GM18870 (cell line): ENCODE measurements at regions not wholly inside any gene's neighbourhood (a gene's known extent, or its start where the extent isn't known, plus 50 kb on each side); places are given as distances from the start of the nearest gene placed in this dataset.

Experiments
- ATAC-seq: cut with Tn5 transposase; IDR thresholded peaks from one replicate; pipeline ENCODE4 v1.9.1; 2021; ENCODE audit warnings: moderate library complexity; ENCODE audit not compliant: unreplicated experiment

- no peak for ATAC-seq
These were observed 406.5 kb upstream of the SUCLG2 start for GRCh38 chr3:68060910-68061309.

GRCh38 chr3:68060191-68060590 is 405.8 kb upstream of the SUCLG2 start:
- no peak for ATAC-seq

DNA sequence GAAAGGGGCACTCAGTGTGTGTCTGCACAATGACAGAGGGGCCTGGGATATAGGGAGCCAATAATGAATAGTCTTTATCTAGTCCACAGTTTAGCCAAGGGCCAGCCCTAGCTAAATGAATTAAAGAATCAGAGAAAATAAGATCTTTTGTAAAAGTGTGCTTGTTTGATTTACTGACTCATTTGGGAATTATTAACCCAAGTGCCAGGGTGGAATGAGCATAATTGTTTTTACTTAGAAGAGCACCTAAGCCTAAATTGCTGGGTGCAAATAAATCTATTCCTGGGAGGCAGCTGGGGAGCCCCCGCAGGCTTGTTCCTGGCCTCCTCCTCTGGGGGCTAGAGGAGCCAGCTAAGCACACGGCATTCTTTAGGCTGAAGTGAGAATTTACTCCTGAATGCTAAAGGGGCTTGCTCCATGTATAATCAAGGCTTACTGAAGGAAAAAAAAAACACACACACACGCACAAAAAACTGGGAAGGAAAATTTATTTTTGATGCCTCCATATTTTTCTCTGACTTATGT is 405.3 kb upstream of the SUCLG2 start:
- no peak for ATAC-seq

- ATAC-seq = no peak
These were observed 403.4 kb upstream of the SUCLG2 start for GRCh38 chr3:68057637-68058320.

GRCh38 chr3:68056556-68056955 is 402.1 kb upstream of the SUCLG2 start:
- no peak for ATAC-seq

GRCh38 chr3:68055215-68055614 is 400.8 kb upstream of the SUCLG2 start:
- ATAC-seq = no peak

DNA sequence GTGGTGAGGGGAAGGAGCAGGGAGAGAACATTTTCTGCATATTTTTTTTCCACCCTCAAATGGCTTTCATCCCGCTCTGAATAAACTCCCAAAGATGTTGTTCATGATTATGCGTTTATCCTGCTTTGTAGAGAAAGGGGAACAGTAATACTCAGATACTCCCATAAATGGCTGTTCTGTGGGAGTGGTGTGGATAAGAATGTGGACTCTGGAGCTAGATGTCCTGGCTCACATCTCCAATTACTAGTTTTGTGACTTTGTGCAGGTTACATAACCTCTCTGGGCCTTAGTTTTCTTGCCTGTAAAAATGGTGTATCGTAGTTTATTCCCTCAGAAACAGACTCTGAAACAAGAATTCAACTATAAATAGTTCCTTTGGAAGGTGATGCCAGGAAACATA is 395.4 kb upstream of the SUCLG2 start:
- ATAC-seq = no peak

DNA sequence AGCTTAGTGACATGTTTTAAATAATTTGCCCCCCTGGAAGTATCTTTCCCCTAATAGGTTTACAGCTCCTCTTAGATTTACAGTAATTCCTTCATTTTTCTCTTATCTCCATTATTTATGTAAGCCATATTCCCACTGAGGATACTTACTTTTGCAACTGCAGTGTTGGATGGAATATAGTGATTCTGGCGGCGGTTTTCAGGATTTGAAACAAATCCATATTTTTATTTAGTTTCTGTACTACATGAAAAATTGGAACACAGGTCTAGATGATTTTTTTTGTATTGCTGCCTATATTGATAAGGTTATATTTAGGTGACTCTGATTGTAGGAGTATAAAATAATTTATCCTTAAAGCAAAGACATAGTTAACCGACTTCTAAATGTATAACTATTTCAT is 391.6 kb upstream of the SUCLG2 start:
- ATAC-seq = no peak

GRCh38 chr3:68033867-68034266 is 379.5 kb upstream of the SUCLG2 start:
- ATAC-seq = no peak

DNA sequence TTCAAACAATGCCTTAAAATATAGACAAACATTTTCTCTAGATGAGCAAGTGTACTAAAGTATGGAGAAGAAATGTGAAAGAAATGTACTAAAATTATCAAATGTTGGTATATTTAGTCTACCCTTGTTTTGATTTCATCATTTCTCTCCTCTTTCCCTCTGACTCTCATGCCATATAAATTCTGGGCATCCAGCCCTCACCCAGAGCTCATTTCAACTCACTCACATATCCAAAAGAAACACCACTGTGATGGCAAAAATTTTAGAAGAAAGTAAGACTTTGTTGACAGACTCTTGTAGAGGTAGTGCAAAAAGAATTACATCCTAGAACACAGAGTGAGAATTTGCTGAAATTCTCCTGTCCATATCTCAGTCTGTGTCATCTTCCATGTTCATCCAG is 377.8 kb upstream of the SUCLG2 start:
- ATAC-seq = no peak

DNA sequence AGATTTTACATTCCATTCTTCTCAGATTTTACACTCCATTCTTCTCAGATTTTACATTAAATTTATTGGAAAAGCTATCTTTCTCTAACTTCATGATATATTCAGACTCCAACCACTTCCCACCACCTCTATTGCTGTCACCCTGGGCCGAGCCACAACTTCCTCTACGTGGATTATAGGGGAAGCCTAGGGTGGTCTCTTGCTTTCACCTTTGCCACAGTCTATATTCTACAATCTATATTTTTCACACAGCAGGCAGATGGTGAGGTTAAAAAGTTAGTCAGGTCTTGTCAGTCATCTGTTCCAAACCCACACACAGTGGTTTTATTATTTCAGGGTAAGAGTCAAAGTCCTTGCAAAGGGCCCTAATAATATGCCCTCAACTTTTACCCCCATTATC is 370.8 kb upstream of the SUCLG2 start:
- no peak for ATAC-seq

GRCh38 chr3:68019876-68020275 is 365.5 kb upstream of the SUCLG2 start:
- ATAC-seq = no peak

DNA sequence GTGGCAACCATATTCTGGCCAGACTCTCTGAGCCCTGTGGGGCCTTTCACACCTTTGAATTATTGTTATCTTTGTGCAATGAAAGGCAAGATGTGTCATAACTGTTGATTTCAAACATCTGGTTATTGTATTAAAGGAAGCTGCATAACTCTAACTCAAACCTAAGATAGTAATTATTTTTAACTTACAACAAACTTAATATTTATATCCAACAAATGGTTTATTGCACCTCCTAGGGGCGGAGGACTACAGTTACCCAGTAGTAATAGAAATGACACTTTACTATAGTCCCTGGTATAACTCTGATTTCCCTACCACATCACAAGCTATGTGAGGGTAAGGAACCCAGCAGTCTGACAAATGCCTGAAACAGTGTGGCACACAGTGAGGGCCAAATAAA is 363.9 kb upstream of the SUCLG2 start:
- no peak for ATAC-seq

DNA sequence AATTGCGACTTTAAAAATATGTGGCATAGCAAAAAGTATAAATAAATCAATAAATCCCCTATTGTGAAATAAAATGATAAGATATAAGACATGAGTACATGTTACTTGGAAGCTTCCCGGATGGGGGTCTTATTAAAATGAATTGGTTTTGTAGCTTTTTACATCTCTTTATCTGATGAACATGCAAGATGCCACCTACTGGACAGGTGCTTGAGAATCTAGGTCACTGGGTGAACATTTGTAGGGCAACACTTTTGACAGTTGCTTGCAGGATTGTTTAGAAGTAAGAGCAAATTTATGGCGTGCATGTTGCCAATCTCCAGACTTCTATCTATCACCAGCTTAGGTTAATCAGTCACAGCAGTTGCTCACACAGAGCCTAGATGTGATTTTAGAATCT is 362.7 kb upstream of the SUCLG2 start:
- ATAC-seq = no peak

DNA sequence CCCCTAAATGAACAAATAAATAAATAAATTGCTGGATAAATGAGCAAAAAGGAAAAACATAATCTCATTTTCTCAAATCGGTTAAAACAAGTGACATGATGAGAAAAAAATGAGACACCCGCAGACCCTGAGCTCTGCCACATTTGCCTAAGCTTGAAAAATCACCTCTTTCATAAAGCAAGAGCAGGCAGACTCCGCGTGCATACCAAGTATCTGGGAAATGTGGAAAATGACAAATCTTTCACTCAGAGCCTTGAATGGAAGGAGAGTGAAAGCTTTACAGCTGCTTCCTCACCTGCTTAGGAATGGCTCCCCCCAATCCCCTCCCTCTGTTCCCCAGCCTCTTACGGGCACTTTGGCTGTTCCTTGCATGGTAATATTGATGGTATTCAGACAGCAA is 355.5 kb upstream of the SUCLG2 start:
- ATAC-seq = no peak

GRCh38 chr3:68007621-68008226 is 353.3 kb upstream of the SUCLG2 start:
- no peak for ATAC-seq

DNA sequence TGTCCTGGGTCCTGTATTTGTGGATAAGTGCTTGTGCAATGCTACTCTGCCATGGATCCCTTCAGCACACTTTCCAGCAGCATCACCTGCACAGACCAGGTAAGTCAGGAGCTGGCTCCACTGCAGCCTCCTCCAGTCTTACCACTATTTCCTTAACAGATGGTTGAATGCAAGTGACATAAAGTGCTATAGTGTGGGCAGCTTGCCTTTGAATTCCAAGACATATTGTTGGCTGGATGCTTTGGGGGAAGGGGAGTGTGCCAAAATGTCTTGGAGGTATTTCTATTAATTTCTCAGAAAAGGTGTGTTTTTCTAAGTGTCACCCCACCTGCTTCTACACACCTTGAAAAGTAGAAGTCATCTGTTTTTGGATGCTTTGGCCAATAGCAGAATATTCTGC is 352.2 kb upstream of the SUCLG2 start:
- no peak for ATAC-seq

GRCh38 chr3:68004091-68004490 is 349.7 kb upstream of the SUCLG2 start:
- no peak for ATAC-seq

DNA sequence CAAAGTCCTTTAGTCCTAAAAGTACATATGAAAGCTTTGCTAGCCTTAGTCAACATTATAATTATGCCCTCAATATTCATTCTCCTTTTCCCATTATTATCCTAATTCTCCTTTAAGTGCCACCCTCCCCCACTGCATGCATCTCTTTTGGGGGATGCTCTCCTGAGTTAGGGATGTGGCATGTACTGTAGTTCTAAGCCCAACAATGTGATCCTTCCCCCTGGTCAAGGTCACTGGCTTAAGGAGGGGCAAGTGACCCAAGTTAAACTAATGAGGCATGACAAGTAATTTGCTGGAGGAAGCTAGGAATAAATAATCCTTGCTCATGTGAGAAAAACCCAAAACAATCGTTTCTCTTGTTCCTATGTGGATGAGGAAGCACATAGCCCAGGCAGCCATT is 343.9 kb upstream of the SUCLG2 start:
- ATAC-seq = no peak

GRCh38 chr3:67995206-67995605 is 340.8 kb upstream of the SUCLG2 start:
- ATAC-seq = no peak

GRCh38 chr3:67986706-67987105 is 332.3 kb upstream of the SUCLG2 start:
- ATAC-seq = no peak

GRCh38 chr3:67983166-67983565 is 328.8 kb upstream of the SUCLG2 start:
- no peak for ATAC-seq

GRCh38 chr3:67981077-67981476 is 326.7 kb upstream of the SUCLG2 start:
- ATAC-seq = no peak
